ENCODE measurements at regions not wholly inside any gene's neighbourhood (a gene's known extent, or its start where the extent isn't known, plus 50 kb on each side); places are given as distances from the start of the nearest gene placed in this dataset.

DNA sequence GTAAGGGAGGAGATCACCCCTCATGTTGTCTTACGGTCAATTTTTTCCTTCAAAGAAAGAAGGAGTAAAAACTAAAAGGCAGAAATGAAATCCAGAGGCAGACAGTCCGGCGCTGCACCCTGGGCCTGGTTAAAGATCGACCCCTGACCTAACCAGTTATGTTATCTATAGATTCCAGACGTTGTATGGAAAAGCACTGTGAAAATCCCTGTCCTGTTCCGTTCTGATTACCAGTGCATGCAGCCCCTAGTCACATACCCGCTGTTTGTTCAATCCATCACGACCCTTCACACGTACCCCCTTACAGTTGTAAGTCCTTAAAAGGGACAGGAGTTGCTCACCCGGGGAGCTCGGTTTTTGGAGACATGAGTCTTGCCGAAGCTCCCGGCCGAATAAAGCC is 105.6 kb upstream of the JADE1 start:
- TF ChIP-seq, protein P1, sequence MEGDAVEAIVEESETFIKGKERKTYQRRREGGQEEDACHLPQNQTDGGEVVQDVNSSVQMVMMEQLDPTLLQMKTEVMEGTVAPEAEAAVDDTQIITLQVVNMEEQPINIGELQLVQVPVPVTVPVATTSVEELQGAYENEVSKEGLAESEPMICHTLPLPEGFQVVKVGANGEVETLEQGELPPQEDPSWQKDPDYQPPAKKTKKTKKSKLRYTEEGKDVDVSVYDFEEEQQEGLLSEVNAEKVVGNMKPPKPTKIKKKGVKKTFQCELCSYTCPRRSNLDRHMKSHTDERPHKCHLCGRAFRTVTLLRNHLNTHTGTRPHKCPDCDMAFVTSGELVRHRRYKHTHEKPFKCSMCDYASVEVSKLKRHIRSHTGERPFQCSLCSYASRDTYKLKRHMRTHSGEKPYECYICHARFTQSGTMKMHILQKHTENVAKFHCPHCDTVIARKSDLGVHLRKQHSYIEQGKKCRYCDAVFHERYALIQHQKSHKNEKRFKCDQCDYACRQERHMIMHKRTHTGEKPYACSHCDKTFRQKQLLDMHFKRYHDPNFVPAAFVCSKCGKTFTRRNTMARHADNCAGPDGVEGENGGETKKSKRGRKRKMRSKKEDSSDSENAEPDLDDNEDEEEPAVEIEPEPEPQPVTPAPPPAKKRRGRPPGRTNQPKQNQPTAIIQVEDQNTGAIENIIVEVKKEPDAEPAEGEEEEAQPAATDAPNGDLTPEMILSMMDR (conservative IDR thresholded peaks at IDR 0.05), result no peak
- TF ChIP-seq EZH2 (IDR thresholded peaks at IDR 0.05; ENCODE audit: low read depth), result no peak
